Ovary (tissue), 3 donors: ENCODE measurements at regions not wholly inside any gene's neighbourhood (a gene's known extent, or its start where the extent isn't known, plus 50 kb on each side); places are given as distances from the start of the nearest gene placed in this dataset.

Experiments
- EP300 ChIP-seq: sonication (generic); formaldehyde crosslinking; IDR thresholded peaks from one replicate; pipeline ENCODE4 v1.6.1; 2017; ENCODE audit warnings: antibody characterized with exemption
- POLR2A ChIP-seq: fragments of 450-650 bp; IDR thresholded peaks from one replicate; pipeline ENCODE4 v1.6.1; 2017; ENCODE audit warnings: antibody characterized with exemption, mild to moderate bottlenecking, moderate library complexity
- TF ChIP-seq, protein P1 (sequence below), 3 donors: fragments of 450-650 bp in 2 of 3; fragments of 200-600 bp in 1 of 3; IDR thresholded peaks; one replicate each; pipeline versions ENCODE4 v1.5.1 to v1.8.0; 2016 to 2022; ENCODE audit warnings: antibody characterized with exemption in 3 of 3, mild to moderate bottlenecking in 1 of 3
- donor health status: DM: no; HTN: no; CAD: no.

DNA sequence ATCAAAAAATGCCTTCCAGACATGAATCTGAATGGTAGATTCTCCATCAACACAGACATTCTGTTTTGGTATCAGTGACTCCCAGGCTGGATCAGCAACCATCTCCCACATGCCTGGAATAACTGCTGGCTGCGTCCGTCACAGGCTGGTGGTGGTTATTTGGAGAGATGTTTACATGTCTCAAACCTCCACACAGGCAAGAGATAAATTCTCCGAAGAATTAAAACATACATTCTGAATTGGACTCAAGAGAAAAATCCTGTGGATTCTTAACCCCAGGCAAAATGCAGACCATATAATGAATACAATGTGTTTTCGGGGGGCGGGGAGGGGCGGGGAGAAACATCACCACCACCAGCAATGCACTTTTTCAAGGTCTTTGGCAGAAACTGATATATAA lies 108.2 kb downstream of the THBS2 start:
- TF ChIP-seq, protein P1, sequence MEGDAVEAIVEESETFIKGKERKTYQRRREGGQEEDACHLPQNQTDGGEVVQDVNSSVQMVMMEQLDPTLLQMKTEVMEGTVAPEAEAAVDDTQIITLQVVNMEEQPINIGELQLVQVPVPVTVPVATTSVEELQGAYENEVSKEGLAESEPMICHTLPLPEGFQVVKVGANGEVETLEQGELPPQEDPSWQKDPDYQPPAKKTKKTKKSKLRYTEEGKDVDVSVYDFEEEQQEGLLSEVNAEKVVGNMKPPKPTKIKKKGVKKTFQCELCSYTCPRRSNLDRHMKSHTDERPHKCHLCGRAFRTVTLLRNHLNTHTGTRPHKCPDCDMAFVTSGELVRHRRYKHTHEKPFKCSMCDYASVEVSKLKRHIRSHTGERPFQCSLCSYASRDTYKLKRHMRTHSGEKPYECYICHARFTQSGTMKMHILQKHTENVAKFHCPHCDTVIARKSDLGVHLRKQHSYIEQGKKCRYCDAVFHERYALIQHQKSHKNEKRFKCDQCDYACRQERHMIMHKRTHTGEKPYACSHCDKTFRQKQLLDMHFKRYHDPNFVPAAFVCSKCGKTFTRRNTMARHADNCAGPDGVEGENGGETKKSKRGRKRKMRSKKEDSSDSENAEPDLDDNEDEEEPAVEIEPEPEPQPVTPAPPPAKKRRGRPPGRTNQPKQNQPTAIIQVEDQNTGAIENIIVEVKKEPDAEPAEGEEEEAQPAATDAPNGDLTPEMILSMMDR (IDR thresholded peaks at IDR 0.05), result no peak
- no peak for TF ChIP-seq POLR2A
- TF ChIP-seq EP300, result no peak
